Activated CD8-positive, alpha-beta memory T cell treated with anti-CD3 and anti-CD28 coated beads, Interleukin-2, amount 10 ng/mL, durations not matched to agents 7 days and 5 days (primary cell): ENCODE measurements at regions not wholly inside any gene's neighbourhood (a gene's known extent, or its start where the extent isn't known, plus 50 kb on each side); places are given as distances from the start of the nearest gene placed in this dataset.

ENCODE experiments used
- ATAC-seq: fragments of 150-1000 bp; cut with Tn5 transposase; one replicate; pipeline ENCODE4 v1.10.0; 2021; ENCODE audit warnings: moderate library complexity
- CTCF ChIA-PET: fragments of 350-600 bp; sonication (Branson Sonifier 250); formaldehyde crosslinking; loops from one replicate; lab custom pipeline; 2021; ENCODE audit warnings: antibody characterized with exemption; lab: Charles Lee
- DNase-seq: peaks from one replicate; pipeline ENCODE4 v3.0.0-alpha.2; 2020
- H3K27ac Mint-ChIP-seq: one replicate; pipeline ENCODE4 v1.8.0; 2021; ENCODE audit warnings: mild to moderate bottlenecking, mixed read lengths
- H3K27me3 Mint-ChIP-seq: one replicate; pipeline ENCODE4 v1.8.0; 2021; ENCODE audit warnings: mixed read lengths
- H3K36me3 Mint-ChIP-seq: one replicate; pipeline ENCODE4 v1.8.0; 2021; ENCODE audit warnings: mild to moderate bottlenecking, mixed read lengths
- H3K4me1 Mint-ChIP-seq: one replicate; pipeline ENCODE4 v1.8.0; 2021; ENCODE audit warnings: mixed read lengths
- H3K4me3 Mint-ChIP-seq: one replicate; pipeline ENCODE4 v1.8.0; 2021; ENCODE audit warnings: mild to moderate bottlenecking, moderate library complexity, mixed read lengths
- H3K9me3 Mint-ChIP-seq: one replicate; pipeline ENCODE4 v1.8.0; 2022; ENCODE audit warnings: low read depth, mixed read lengths

DNA sequence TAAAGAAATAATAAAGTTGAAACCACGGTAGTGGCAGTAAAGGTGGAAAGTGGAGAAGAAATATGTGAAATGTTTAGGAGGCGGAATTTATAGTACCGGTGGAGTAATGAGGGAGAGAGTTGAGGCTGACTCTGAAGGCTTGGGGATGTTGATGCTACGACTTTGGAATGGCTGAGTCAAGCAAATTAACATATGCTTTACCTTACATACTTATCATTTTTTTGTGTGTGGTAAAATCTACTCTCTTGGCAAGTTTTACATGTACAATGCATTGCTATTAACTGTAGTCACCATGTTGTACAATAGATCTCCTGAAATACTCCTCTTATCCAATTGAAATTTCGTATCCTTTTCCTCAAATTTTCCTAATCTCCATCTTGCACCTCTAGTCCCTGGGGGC is 179.0 kb downstream of the TAF11L14 start:
- no peak for ATAC-seq
- Mint-ChIP-seq H3K27me3 (no peaks in the 10 kb centered on the region), H3K4me1 (no peaks in the 10 kb centered on the region), H3K36me3 (no peaks in the 10 kb centered on the region), H3K9me3 (no peaks in the 10 kb centered on the region), H3K27ac (no peak overlapping the region), H3K4me3 (no peak overlapping the region)
- DNase-seq = no peak
- CTCF ChIA-PET = no interaction called here

DNA sequence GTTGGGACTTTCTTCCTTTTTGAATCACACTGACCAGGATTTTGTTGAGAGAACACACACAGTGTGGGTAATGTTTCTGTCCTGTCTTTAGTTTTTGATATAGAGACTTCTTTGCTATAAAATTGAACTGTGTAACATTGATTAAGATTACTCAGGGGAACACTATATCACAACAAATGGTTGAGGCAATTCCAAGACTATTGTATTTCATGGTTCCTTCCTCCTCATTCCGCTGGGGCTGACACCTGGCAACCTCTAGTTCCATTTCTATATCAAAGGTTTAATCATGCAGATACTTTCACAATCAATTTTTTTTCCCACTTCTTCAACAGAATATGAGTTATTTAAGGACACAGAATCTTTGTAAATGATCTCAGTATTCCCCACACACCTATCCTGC is 182.2 kb downstream of the TAF11L14 start:
- Mint-ChIP-seq H3K27ac (no peak overlapping the region), H3K36me3 (no peaks in the 10 kb centered on the region), H3K27me3 (no peaks in the 10 kb centered on the region), H3K4me1 (no peaks in the 10 kb centered on the region), H3K9me3 (peaks cover 6% of the 10 kb centered on the region), H3K4me3 (no peak overlapping the region)
- DNase-seq (no peak), ATAC-seq (no peak)
- CTCF ChIA-PET = no interaction called here

DNA sequence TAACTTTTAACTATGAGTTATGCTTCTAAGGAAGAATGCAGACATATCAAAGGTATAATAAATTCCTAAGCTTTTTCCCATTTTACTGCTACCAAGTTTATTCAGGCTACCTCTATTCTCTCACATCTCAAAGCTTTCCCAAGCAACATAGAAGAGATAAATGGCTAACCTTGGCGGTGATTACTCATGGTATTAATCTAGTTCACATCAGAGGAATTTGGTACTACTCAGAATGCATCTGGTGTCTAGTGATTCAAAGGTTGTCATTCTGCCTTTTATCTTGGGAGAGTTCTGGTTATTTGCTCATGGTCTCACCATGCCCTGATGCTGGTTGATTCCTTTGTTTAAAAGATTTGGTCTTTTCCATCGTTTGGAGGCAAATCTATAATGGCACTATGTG is 182.7 kb downstream of the TAF11L14 start:
- no peaks in the 10 kb centered on the region for H3K27me3 Mint-ChIP-seq
- H3K4me1 Mint-ChIP-seq = no peaks in the 10 kb centered on the region
- H3K27ac Mint-ChIP-seq = no peak overlapping the region
- no peaks in the 10 kb centered on the region for H3K36me3 Mint-ChIP-seq
- H3K9me3 Mint-ChIP-seq = peaks cover 6% of the 10 kb centered on the region
- ATAC-seq = no peak
- no peak overlapping the region for H3K4me3 Mint-ChIP-seq
- DNase-seq = no peak
- CTCF ChIA-PET = no interaction called here

DNA sequence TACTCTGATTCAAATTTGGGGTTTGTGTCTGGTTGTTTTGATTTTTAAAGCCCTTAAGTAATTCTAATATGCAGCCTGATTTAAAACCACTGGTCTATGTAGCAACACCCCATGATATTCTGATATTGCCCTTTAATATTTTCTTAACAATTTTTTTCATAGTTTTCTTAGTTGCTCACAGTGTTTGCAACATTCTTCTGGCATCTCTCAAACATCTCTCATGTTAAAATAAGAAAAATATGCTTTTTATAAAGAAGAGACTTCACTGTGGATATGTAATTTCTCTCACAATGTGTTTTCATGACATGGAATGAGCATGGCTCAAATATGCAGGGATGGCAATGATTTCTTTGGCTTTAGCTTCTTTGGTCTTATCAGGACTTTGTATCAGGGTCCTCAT is 183.7 kb downstream of the TAF11L14 start:
- no peak overlapping the region for H3K27ac Mint-ChIP-seq
- H3K9me3 Mint-ChIP-seq = peaks cover 6% of the 10 kb centered on the region
- no peaks in the 10 kb centered on the region for H3K36me3 Mint-ChIP-seq
- ATAC-seq = no peak
- H3K27me3 Mint-ChIP-seq = no peaks in the 10 kb centered on the region
- no peak for DNase-seq
- CTCF ChIA-PET = no interaction called here
- no peak overlapping the region for H3K4me3 Mint-ChIP-seq
- H3K4me1 Mint-ChIP-seq = no peaks in the 10 kb centered on the region

DNA sequence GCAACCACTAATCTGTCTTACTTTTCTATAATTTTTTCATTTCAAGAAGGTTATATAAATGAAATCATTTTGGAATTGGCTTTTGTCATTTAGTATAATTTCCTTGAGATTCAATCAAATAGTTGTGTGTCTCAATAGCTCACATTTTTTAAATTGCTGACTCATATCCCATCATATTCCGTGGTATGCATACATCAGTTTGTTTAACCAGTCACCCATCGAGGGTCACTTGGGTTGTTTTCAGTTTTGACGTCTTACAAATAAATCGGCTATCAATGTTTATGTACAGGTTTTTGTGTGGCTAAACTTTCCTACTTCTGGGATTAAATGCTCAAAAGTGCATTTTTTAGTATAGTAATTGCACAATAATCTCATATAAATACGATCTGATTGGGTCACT is 185.5 kb downstream of the TAF11L14 start:
- DNase-seq = no peak

DNA sequence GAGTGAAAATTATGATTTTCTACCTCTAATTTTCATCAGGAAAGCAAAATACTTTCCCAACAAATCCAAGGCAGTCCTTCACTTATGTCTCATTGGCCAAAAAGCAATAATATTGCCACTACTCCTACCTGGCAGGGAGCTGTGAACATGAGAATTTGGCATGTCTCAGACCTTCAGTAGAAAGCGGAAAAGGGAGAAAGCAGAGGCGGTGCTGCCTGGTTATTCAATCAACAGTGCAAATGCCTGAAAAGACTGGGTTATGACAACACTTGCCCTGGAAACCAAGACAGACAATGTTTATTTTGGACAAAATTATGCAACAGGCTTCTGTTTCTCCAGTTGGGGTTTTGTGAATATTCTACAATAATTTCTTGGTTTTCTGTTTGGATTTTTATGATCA is 194.4 kb downstream of the TAF11L14 start:
- H3K27me3 Mint-ChIP-seq = no peaks in the 10 kb centered on the region
- CTCF ChIA-PET = no interaction called here
- no peaks in the 10 kb centered on the region for H3K36me3 Mint-ChIP-seq
- H3K9me3 Mint-ChIP-seq = peaks cover 12% of the 10 kb centered on the region
- H3K27ac Mint-ChIP-seq = no peak overlapping the region
- DNase-seq = no peak
- no peak for ATAC-seq
- H3K4me3 Mint-ChIP-seq = no peak overlapping the region
- no peaks in the 10 kb centered on the region for H3K4me1 Mint-ChIP-seq

More for the DNA sequence above, 185.5 kb downstream of the TAF11L14 start:
- Mint-ChIP-seq H3K36me3 (no peaks in the 10 kb centered on the region), H3K27me3 (no peaks in the 10 kb centered on the region), H3K27ac (no peak overlapping the region), H3K4me3 (no peak overlapping the region), H3K4me1 (no peaks in the 10 kb centered on the region), H3K9me3 (peaks cover 6% of the 10 kb centered on the region)
- CTCF ChIA-PET = no interaction called here
- no peak for ATAC-seq

DNA sequence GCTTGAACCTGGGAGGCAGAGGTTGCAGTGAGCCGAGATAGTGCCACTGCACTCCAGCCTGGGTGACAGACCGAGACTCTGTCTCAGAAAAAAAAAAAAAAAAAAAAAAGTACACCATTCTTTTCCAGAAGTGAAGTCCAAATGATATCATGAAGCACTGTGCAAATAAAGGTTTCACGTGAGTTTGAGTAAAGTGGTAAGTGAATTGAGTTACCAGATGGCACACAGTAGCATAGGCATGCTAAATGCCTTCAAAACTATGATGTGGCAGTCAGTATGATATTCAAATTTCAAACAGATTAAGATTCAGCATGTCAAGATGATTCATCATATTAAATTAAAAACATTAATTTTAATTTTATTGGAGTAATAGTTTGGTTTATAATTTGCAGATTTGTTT is 195.2 kb downstream of the TAF11L14 start:
- H3K27ac Mint-ChIP-seq = no peak overlapping the region
- peaks cover 12% of the 10 kb centered on the region for H3K9me3 Mint-ChIP-seq
- DNase-seq = no peak
- CTCF ChIA-PET = no interaction called here
- no peaks in the 10 kb centered on the region for H3K36me3 Mint-ChIP-seq
- no peak overlapping the region for H3K4me3 Mint-ChIP-seq
- no peaks in the 10 kb centered on the region for H3K4me1 Mint-ChIP-seq
- ATAC-seq = no peak
- H3K27me3 Mint-ChIP-seq = no peaks in the 10 kb centered on the region

DNA sequence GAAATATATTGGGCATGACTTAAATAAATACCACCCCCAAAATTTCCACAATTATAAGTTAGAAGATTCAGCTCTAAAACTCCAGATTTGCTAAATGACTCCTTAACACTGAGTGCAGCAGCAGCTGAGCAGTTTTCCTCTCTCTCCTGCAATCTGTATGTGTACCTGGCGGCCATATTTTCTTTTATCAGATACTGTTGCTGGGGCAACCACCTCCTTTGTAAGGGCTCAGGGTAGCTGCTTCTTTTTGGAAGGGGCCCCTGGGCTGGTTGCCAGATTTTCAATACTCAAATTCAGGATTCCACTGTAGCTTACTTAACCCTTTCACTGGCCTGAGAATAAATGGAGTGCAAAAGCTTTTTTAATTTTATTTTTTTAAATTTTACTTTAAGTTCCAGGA is 197.0 kb downstream of the TAF11L14 start:
- Mint-ChIP-seq H3K36me3 (no peaks in the 10 kb centered on the region), H3K4me3 (no peak overlapping the region), H3K4me1 (no peaks in the 10 kb centered on the region), H3K9me3 (peaks cover 12% of the 10 kb centered on the region), H3K27me3 (no peaks in the 10 kb centered on the region), H3K27ac (no peak overlapping the region)
- CTCF ChIA-PET = no interaction called here
- DNase-seq = no peak
- ATAC-seq = no peak

DNA sequence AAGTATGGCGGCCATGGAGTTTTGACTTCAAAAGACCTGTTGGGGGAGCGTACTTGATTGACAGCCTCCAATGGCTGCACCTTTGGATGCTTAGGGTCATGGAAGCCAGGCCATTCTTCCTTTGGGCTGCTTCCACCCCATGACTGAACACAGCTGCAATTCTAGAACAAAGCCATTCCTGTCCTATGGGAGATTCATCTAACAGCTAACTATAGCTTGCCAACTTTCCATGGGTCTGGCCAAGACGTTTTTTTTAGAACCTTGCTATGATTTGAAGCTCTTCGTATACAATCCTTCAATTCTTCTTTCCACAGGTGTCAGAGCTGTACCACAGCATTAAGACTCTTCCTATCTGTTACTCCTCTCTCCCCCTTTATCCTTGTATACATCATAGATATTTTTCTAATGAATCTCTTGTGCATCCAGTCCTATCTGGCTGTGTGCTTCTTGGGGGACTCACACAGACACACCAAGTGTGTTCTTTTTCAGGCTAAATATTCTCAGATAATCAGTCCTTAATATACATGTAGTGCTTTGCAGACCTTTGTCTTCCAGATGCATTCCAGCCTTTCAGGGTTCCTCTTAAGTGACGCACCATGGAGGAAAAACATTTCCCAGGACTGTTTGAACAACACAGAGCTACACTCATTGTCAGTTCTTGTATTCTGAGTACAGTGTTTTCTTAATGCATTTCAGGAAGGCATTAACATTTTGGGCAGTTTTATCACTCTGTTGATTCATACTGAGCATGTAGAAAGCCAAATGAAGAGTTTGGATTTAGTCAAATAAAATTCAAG is 198.9 kb downstream of the TAF11L14 start:
- CTCF ChIA-PET = no interaction called here
- no peaks in the 10 kb centered on the region for H3K27me3 Mint-ChIP-seq
- no peaks in the 10 kb centered on the region for H3K4me1 Mint-ChIP-seq
- ATAC-seq (no peak), DNase-seq (no peak)
- H3K4me3 Mint-ChIP-seq = no peak overlapping the region
- peaks cover 18% of the 10 kb centered on the region for H3K9me3 Mint-ChIP-seq
- no peaks in the 10 kb centered on the region for H3K36me3 Mint-ChIP-seq
- no peak overlapping the region for H3K27ac Mint-ChIP-seq

DNA sequence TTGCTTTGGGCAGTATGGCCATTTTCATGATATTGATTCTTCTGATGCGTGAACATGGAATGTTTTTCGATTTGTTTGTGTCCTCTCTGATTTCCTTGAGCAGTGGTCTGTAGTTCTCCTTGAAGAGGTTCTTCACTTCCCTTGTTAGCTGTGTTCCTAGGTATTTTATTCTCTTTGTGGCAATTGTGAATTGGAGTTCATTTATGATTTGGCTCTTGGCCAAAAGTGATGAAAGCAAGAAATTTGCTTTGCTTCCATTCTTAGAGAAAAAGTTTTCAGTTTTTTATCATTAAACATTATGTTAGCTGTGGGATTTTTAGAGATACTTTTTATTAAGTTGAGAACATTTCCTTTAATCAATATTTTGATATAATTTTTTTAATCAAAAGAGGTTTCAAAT is 203.5 kb downstream of the TAF11L14 start:
- ATAC-seq = no peak
- H3K4me1 Mint-ChIP-seq = no peaks in the 10 kb centered on the region

DNA sequence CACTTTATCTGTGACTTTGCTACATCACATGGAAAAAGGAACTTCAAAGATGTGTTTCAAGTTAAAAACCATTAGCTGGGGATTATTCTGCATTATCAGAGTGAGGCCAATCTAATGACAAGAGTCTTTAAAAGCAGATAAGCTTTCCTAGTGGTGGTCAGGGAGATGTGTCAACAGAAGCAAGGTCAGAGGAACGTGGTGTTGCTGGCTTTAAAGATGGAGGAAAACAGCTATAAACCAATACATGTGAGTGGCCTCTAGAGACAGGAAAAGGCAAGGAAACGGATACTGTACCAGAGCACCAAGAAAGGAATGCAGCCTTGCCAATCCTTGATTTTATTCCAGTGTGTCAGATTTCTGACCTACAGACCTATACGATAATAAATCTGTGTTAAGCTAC is 204.2 kb downstream of the TAF11L14 start:
- Mint-ChIP-seq H3K36me3 (no peaks in the 10 kb centered on the region), H3K27ac (no peak overlapping the region)
- CTCF ChIA-PET = no interaction called here

More for the DNA sequence above, 203.5 kb downstream of the TAF11L14 start:
- DNase-seq = no peak
- H3K4me3 Mint-ChIP-seq = no peak overlapping the region
- H3K9me3 Mint-ChIP-seq = peaks cover 12% of the 10 kb centered on the region
- H3K27ac Mint-ChIP-seq = no peak overlapping the region
- H3K36me3 Mint-ChIP-seq = no peaks in the 10 kb centered on the region
- H3K27me3 Mint-ChIP-seq = no peaks in the 10 kb centered on the region
- CTCF ChIA-PET = no interaction called here

DNA sequence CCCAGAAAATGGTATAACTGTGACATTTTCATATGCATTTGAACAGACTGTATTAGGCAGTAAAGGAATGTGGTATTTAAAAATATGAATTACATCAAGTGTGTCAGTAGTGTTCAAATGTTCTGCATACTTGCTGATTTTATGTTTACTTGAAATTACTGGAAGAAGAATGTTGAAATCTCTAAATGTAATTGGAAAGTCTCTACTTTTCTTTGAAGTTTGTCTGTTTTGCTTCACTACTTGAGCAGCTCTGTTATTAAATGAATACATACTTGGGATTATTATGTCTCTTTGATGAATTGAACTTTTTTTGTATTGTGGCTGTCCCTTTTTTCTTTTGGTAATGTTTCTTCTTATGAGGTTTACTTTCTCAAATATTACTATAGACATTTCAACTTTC is 205.6 kb downstream of the TAF11L14 start:
- H3K27me3 Mint-ChIP-seq = no peaks in the 10 kb centered on the region
- no peaks in the 10 kb centered on the region for H3K36me3 Mint-ChIP-seq
- H3K4me1 Mint-ChIP-seq = no peaks in the 10 kb centered on the region
- ATAC-seq (no peak), DNase-seq (no peak)
- H3K4me3 Mint-ChIP-seq = no peak overlapping the region
- no peak overlapping the region for H3K27ac Mint-ChIP-seq
- CTCF ChIA-PET = no interaction called here
- peaks cover 12% of the 10 kb centered on the region for H3K9me3 Mint-ChIP-seq

More for the DNA sequence above, 204.2 kb downstream of the TAF11L14 start:
- Mint-ChIP-seq H3K4me1 (no peaks in the 10 kb centered on the region), H3K27me3 (no peaks in the 10 kb centered on the region), H3K9me3 (peaks cover 12% of the 10 kb centered on the region), H3K4me3 (no peak overlapping the region)
- DNase-seq = no peak
- no peak for ATAC-seq

DNA sequence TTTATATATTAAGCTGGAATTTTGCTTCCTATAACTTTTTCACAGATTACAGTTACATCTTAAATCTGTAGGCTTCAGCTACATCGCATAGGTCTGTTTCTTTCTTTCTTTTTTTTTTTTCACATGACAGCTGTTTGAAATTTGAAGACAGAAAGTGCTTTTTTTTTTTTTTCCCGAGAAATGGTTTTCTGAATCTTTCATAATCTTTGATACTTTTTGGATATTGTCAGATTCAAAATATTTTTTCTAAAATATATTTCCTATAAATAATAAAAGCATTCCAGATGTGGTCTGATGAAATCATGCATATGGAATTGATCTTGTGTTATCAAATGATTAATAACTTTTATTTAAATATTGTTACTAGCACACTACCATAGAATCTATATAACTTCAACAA is 212.2 kb downstream of the TAF11L14 start:
- ATAC-seq (no peak), DNase-seq (no peak)
- H3K36me3 Mint-ChIP-seq = no peaks in the 10 kb centered on the region
- CTCF ChIA-PET = no interaction called here
- H3K9me3 Mint-ChIP-seq = peaks cover 3% of the 10 kb centered on the region
- no peaks in the 10 kb centered on the region for H3K4me1 Mint-ChIP-seq
- no peak overlapping the region for H3K4me3 Mint-ChIP-seq
- H3K27ac Mint-ChIP-seq = no peak overlapping the region
- H3K27me3 Mint-ChIP-seq = no peaks in the 10 kb centered on the region

DNA sequence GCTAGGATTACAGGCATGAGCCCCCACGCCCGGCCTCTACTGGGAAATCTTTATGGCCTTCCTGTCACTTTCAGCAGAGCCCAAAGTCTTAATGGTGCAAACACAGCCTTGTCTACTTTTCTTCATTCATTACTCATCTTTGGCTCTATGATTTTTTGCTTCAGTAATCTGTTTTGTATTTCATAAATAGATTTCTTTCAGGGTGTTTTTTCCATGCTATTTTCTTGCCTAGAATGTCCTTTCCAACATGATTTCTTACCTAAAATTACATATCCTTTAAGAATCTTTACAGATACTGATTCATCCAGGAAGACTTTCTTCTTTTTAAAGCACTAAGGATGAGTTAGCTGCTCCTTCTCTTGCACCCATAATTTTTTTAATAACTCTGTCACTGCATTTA is 213.0 kb downstream of the TAF11L14 start:
- Mint-ChIP-seq H3K4me3 (no peak overlapping the region), H3K4me1 (no peaks in the 10 kb centered on the region), H3K36me3 (no peaks in the 10 kb centered on the region), H3K9me3 (no peaks in the 10 kb centered on the region), H3K27me3 (no peaks in the 10 kb centered on the region), H3K27ac (no peak overlapping the region)
- no peak for ATAC-seq
- no peak for DNase-seq
- CTCF ChIA-PET = no interaction called here
